Retinal pigment epithelial cell (primary cell): ENCODE measurements at regions not wholly inside any gene's neighbourhood (a gene's known extent, or its start where the extent isn't known, plus 50 kb on each side); places are given as distances from the start of the nearest gene placed in this dataset.
A peak's percentile ranks its signal among the peaks of the same experiment; 100 is the strongest.

ENCODE experiments used
- DNase-seq: peaks from one replicate; pipeline ENCODE4 v3.0.0-alpha.2; 2010; ENCODE audit warnings: low read depth
- H3K4me3 ChIP-seq: 2 replicates; pipeline ENCODE4 v1.5.1; 2011; ENCODE audit warnings: mild to moderate bottlenecking, low read length, control low read depth, moderate library complexity
- TF ChIP-seq, protein P1 (sequence below): conservative IDR thresholded peaks from 2 replicates; pipeline ENCODE4 v1.5.1; 2011; ENCODE audit warnings: low read depth, low read length, control low read depth, inconsistent platforms

DNA sequence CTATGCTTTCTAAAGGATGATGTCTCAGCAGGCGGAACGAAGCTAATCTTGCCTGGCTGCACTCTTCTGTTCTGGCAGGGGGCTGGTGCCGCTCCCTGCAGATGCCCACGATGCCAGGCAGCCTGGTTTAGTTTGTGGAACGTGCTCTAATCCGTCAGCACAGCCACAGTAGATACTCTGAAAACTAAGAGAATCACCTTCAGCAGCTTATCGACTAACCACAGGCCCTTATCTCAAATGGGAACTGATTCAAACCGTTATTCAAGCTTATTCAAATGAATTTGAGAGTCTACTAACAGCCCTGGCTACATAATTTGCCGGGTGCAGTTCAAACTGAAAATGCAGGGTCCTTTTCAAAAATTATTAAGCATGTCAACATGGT, 246.6 kb upstream of the ANKRD55 start:
- DNase-seq, result no peak
- peak overlapping the region; percentile 2 for H3K4me3 ChIP-seq
- TF ChIP-seq, protein P1, sequence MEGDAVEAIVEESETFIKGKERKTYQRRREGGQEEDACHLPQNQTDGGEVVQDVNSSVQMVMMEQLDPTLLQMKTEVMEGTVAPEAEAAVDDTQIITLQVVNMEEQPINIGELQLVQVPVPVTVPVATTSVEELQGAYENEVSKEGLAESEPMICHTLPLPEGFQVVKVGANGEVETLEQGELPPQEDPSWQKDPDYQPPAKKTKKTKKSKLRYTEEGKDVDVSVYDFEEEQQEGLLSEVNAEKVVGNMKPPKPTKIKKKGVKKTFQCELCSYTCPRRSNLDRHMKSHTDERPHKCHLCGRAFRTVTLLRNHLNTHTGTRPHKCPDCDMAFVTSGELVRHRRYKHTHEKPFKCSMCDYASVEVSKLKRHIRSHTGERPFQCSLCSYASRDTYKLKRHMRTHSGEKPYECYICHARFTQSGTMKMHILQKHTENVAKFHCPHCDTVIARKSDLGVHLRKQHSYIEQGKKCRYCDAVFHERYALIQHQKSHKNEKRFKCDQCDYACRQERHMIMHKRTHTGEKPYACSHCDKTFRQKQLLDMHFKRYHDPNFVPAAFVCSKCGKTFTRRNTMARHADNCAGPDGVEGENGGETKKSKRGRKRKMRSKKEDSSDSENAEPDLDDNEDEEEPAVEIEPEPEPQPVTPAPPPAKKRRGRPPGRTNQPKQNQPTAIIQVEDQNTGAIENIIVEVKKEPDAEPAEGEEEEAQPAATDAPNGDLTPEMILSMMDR, result no peak

GRCh38 chr5:56479126-56479525, 246.0 kb upstream of the ANKRD55 start:
- no peak for DNase-seq
- no peak overlapping the region for H3K4me3 ChIP-seq
- TF ChIP-seq, protein P1, result no peak

GRCh38 chr5:56478062-56478461, 244.9 kb upstream of the ANKRD55 start:
- no peak overlapping the region for H3K4me3 ChIP-seq
- no peak for DNase-seq
- TF ChIP-seq, protein P1, result no peak

DNA sequence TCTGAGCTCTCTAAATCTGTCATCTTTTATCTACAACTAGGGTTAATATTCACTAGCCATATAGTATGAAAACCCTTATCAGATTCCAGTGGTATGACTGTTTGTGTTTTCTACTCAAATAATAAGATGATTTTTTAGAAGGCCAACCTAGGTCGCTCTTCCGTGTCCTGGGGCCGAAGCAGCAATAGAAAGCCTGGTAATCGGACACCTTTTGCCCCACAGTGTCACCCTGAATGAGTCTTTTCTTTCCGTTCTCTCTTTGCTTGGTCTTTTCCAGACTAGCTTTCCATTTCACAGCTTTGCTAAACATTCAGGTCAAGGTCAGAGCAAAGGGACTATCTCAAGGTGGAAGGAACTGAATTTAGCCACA, 243.3 kb upstream of the ANKRD55 start:
- no peak overlapping the region for H3K4me3 ChIP-seq
- TF ChIP-seq, protein P1, result no peak
- DNase-seq, result no peak

DNA sequence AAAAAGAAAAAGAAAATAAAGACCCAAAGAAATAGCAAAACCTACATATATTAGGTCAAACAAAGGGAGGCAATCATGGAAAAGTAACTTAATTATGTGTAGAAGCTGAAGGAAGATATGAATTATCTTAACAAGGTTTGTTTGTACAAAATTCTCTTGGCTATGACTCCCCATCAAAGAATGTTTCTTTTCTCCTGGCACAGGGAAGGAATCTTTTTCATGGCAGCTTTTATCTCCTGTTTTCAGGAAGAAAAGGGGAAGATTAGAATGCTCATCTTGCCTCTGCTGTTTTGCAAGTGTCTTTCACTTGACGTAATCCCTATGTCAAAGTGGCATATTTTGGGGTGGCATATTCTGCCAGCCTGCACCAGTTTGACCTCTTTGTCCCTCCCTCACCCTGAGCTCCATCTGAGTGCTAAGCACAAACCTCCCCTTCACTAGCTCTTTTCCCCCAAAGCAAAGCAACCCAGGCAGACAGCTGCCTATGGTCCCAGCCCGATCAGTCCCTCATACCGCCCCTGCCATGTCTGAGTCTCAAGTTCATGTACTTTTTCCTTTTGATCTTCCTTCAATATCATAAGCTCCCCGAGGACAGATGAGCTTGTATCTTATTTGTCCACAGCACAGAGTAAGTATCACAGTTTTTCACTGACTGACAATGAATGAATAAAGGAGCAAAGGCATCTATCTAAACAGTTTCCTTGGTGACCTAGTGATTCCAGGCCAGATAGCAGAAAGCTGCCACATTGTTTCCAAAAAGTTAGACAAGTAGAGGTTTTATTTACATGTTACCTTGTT, 242.8 kb upstream of the ANKRD55 start:
- no peak overlapping the region for H3K4me3 ChIP-seq
- TF ChIP-seq, protein P1, result no peak
- DNase-seq, result no peak

DNA sequence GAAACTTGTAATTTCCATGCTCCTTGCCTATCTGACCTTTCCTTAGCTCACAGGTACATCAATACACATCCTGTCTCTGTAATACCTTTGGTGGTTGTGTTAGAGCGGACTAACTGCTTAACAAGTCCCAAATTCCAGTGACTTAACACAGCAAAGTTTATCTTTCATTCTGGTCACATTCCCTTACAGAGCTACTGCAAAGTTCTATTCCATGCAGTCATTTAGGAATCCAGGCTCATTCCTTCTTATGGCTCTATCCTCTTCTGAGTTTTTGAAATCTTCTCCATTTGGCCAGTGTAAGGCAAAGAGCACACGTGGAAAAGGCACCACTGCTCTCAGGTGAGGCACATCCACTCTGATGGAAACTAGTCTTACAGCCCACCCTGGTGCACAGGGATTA, 238.6 kb upstream of the ANKRD55 start:
- TF ChIP-seq, protein P1, result no peak
- H3K4me3 ChIP-seq, result no peak overlapping the region
- no peak for DNase-seq

- TF ChIP-seq, protein P1, result no peak
- H3K4me3 ChIP-seq, result no peak overlapping the region
- no peak for DNase-seq
Measured at GRCh38 chr5:56470007-56470406, 236.9 kb upstream of the ANKRD55 start.
